SK-N-SH (cell line): ENCODE measurements at regions not wholly inside any gene's neighbourhood (a gene's known extent, or its start where the extent isn't known, plus 50 kb on each side); places are given as distances from the start of the nearest gene placed in this dataset.

ENCODE experiments used
- CTCF ChIA-PET: fragments of 300-600, 350-600 bp; formaldehyde crosslinking; extraction: SDS; loops from one replicate; lab custom pipeline; 2021; lab: Yijun Ruan, JAX
- POLR2A ChIA-PET: fragments of 350-600 bp; sonication (Branson Sonifier 250); formaldehyde crosslinking; extraction: SDS; loops from one replicate; lab custom pipeline; 2020; ENCODE audit warnings: antibody characterized with exemption, inconsistent platforms; lab: Yijun Ruan, JAX
- DNase-seq: peaks from one replicate; pipeline ENCODE4 v3.0.0; 2012
- H2AFZ ChIP-seq: fragments of 200-600 bp; sonication (generic); 2 replicates; pipeline ENCODE4 v1.8.1; 2016; ENCODE audit warnings: antibody characterized with exemption, mild to moderate bottlenecking, low read depth
- H3F3A ChIP-seq: fragments of 200-600 bp; sonication (generic); replicated peaks from 2 replicates; pipeline ENCODE3; 2016; ENCODE audit warnings: antibody characterized with exemption, mild to moderate bottlenecking; ENCODE audit not compliant: insufficient read depth
- H3K27ac ChIP-seq, 2 experiments: fragments of 200-500 bp in 1 of 2; fragments of 200-600 bp in 1 of 2; sonication (Bioruptor generic) in 1 of 2; sonication (generic), shearing (Covaris generic) in 1 of 2; 2 replicates each; pipeline versions ENCODE4 v1.5.1 to v1.6.1; 2014 to 2016; ENCODE audit warnings: low read depth in 2 of 2, inconsistent platforms in 1 of 2, low read length in 1 of 2, mild to moderate bottlenecking in 1 of 2, mixed read lengths in 1 of 2
- H3K27me3 ChIP-seq: fragments of 200-600 bp; sonication (generic), shearing (Covaris generic); 2 replicates; pipeline ENCODE4 v1.6.1; 2016; ENCODE audit warnings: mixed run types; ENCODE audit not compliant: insufficient read depth
- H3K36me3 ChIP-seq, 2 experiments: fragments of 200-500 bp in 1 of 2; fragments of 200-600 bp in 1 of 2; sonication (Bioruptor generic) in 1 of 2; sonication (generic) in 1 of 2; replicated peaks in 1 of 2; 2 replicates each; pipeline versions ENCODE3 to v1.5.1; 2014 to 2016; ENCODE audit warnings: low read length in 1 of 2, mild to moderate bottlenecking in 1 of 2; ENCODE audit not compliant: insufficient read depth in 2 of 2, control insufficient read depth in 1 of 2
- H3K4me1 ChIP-seq, 2 experiments: fragments of 200-500 bp in 1 of 2; fragments of 200-600 bp in 1 of 2; sonication (Bioruptor generic) in 1 of 2; sonication (generic), shearing (Covaris generic) in 1 of 2; 2 replicates each; pipeline versions ENCODE4 v1.5.1 to v1.6.1; 2014 to 2016; ENCODE audit warnings: low read depth in 1 of 2, low read length in 1 of 2, mixed run types in 1 of 2; ENCODE audit not compliant: insufficient read depth in 2 of 2, control insufficient read depth in 1 of 2
- H3K4me2 ChIP-seq: fragments of 200-600 bp; sonication (generic), shearing (Covaris generic); 2 replicates; pipeline ENCODE4 v1.6.1; 2017; ENCODE audit warnings: mixed run types
- H3K4me3 ChIP-seq, 2 experiments: fragments of 200-500 bp in 1 of 2; fragments of 200-600 bp in 1 of 2; sonication (Bioruptor generic) in 1 of 2; sonication (generic), shearing (Covaris generic) in 1 of 2; 2 replicates each; pipeline versions ENCODE4 v1.5.1 to v1.8.1; 2014 to 2016; ENCODE audit warnings: low read depth in 2 of 2, inconsistent platforms in 1 of 2, low read length in 1 of 2, mild to moderate bottlenecking in 1 of 2, mixed read lengths in 1 of 2, moderate library complexity in 1 of 2
- H3K79me2 ChIP-seq: fragments of 200-600 bp; sonication (generic); 2 replicates; pipeline ENCODE4 v1.8.1; 2017; ENCODE audit warnings: mild to moderate bottlenecking; ENCODE audit not compliant: insufficient read depth
- H3K9ac ChIP-seq: fragments of 200-600 bp; sonication (generic); 2 replicates; pipeline ENCODE4 v1.6.1; 2017; ENCODE audit warnings: mixed run types
- H3K9me2 ChIP-seq: fragments of 200-600 bp; sonication (generic); 2 replicates; pipeline ENCODE4 v1.6.1; 2017; ENCODE audit warnings: mixed run types
- H3K9me3 ChIP-seq: fragments of 200-600 bp; sonication (generic); 2 replicates; pipeline ENCODE4 v1.6.1; 2017; ENCODE audit warnings: mixed run types, mild to moderate bottlenecking, moderate library complexity
- H4K20me1 ChIP-seq: fragments of 200-600 bp; sonication (generic); 2 replicates; pipeline ENCODE4 v1.6.1; 2017; ENCODE audit warnings: mild to moderate bottlenecking, mixed run types; ENCODE audit not compliant: insufficient read depth
- CHD2 ChIP-seq: fragments of 150-350 bp; IDR thresholded peaks from 2 replicates; pipeline ENCODE4 v1.6.1; 2018; ENCODE audit warnings: low read length; ENCODE audit not compliant: partially characterized antibody
- ELF1 ChIP-seq: IDR thresholded peaks from 2 replicates; pipeline ENCODE4 v1.4.0; 2012
- FOSL2 ChIP-seq: IDR thresholded peaks from 2 replicates; pipeline ENCODE4 v1.4.0; 2012; ENCODE audit warnings: low read depth, mild to moderate bottlenecking, moderate library complexity, borderline replicate concordance
- FOXJ3 ChIP-seq: sonication (generic); formaldehyde crosslinking; IDR thresholded peaks from 2 replicates; pipeline ENCODE4 v1.5.1; 2020; ENCODE audit warnings: mild to moderate bottlenecking, missing genetic modification reagents
- FOXM1 ChIP-seq: IDR thresholded peaks from 2 replicates; pipeline ENCODE4 v1.4.0; 2012; ENCODE audit warnings: low read depth, mild to moderate bottlenecking
- GABPA ChIP-seq: IDR thresholded peaks from 2 replicates; pipeline ENCODE4 v1.4.0; 2012; ENCODE audit warnings: low read depth, mild to moderate bottlenecking
- IRF3 ChIP-seq: fragments of 150-350 bp; IDR thresholded peaks from 2 replicates; pipeline ENCODE4 v1.6.1; 2016; ENCODE audit warnings: mild to moderate bottlenecking, low read depth, low read length
- MXI1 ChIP-seq: IDR thresholded peaks from 2 replicates; pipeline ENCODE4 v1.6.1; 2012; ENCODE audit warnings: mild to moderate bottlenecking, low read depth, low read length, improper control_type of control experiment
- PBX3 ChIP-seq: IDR thresholded peaks from 2 replicates; pipeline ENCODE4; 2012
- RAD21 ChIP-seq: IDR thresholded peaks from 2 replicates; pipeline ENCODE4 v1.6.1; 2012; ENCODE audit warnings: mild to moderate bottlenecking, low read length
- REST ChIP-seq: IDR thresholded peaks from 2 replicates; pipeline ENCODE4 v1.6.1; 2012; ENCODE audit warnings: mild to moderate bottlenecking, low read depth, low read length, moderate library complexity
- RFX5 ChIP-seq: IDR thresholded peaks from 2 replicates; pipeline ENCODE4 v1.6.1; 2012; ENCODE audit warnings: mild to moderate bottlenecking, improper control_type of control experiment, low read length
- SIN3A ChIP-seq: IDR thresholded peaks from 2 replicates; pipeline ENCODE4 v1.6.1; 2012; ENCODE audit warnings: low read depth, mild to moderate bottlenecking, low read length, moderate library complexity, borderline replicate concordance
- SMC3 ChIP-seq: IDR thresholded peaks from 2 replicates; pipeline ENCODE4 v1.6.1; 2012; ENCODE audit warnings: low read depth, low read length, improper control_type of control experiment
- TAF1 ChIP-seq: IDR thresholded peaks from 2 replicates; pipeline ENCODE4 v1.6.1; 2012; ENCODE audit warnings: low read depth, mild to moderate bottlenecking, low read length, moderate library complexity, borderline replicate concordance
- ZBTB33 ChIP-seq: IDR thresholded peaks from 2 replicates; pipeline ENCODE4 v1.4.0; 2012; ENCODE audit warnings: low read depth, borderline replicate concordance
- WGBS: methylation state at CpG from one replicate; pipeline ENCODE4 v1.1.6; 2017; ENCODE audit warnings: low lambda C conversion rate; 5-methylcytosine and 5-hydroxymethylcytosine counted together

- Histone ChIP-seq H4K20me1 (no peaks in the 10 kb centered on the region), H3K36me3 (no peaks in the 10 kb centered on the region), H3K27me3 (no peaks in the 10 kb centered on the region), H3K4me2 (no peak overlapping the region), H3K9ac (no peak overlapping the region), H3K9me2 (no peaks in the 10 kb centered on the region), H2AFZ (no peak overlapping the region), H3K4me1 (no peaks in the 10 kb centered on the region; a peak in 1 of 4 replicates), H3K9me3 (no peaks in the 10 kb centered on the region), H3K79me2 (no peaks in the 10 kb centered on the region), H3K27ac (no peak overlapping the region), H3F3A (no peaks in the 10 kb centered on the region), H3K4me3 (no peak overlapping the region)
- no peak for DNase-seq
- TF ChIP-seq FOXJ3 (CRISPR knock-in tag) (no peak), RAD21 (no peak), GABPA (no peak), TAF1 (no peak), RFX5 (no peak), FOXM1 (no peak), REST (no peak), PBX3 (no peak), SIN3A (no peak), MXI1 (no peak), ZBTB33 (no peak), FOSL2 (no peak), IRF3 (no peak), SMC3 (no peak), CHD2 (no peak), ELF1 (no peak)
- CTCF ChIA-PET = no interaction called here
- POLR2A ChIA-PET = interaction anchor here (0.6 kb wide), 1 partner anchor 913 kb away, joined by 3 read pairs; no protein-coding TSS in a partner anchor
- WGBS = 30% methylated on average over 3 of the region's 3 CpGs
Measured at GRCh38 chr4:187188741-187189140, 465.1 kb upstream of the FAT1 start.
